Kidney capillary endothelial cell (primary cell): ENCODE measurements at regions not wholly inside any gene's neighbourhood (a gene's known extent, or its start where the extent isn't known, plus 50 kb on each side); places are given as distances from the start of the nearest gene placed in this dataset.

Experiments used
- DNase-seq: peaks from one replicate; pipeline ENCODE4 v3.0.0-alpha.2; 2018; ENCODE audit warnings: low spot score

- DNase-seq = no peak
Measured at GRCh38 chr7:40923626-40924025, 779.3 kb downstream of the INHBA start.

- no peak for DNase-seq
Measured at GRCh38 chr7:40922316-40922670, 780.6 kb downstream of the INHBA start.

GRCh38 chr7:40921589-40922315 is 781.1 kb downstream of the INHBA start:
- no peak for DNase-seq

DNA sequence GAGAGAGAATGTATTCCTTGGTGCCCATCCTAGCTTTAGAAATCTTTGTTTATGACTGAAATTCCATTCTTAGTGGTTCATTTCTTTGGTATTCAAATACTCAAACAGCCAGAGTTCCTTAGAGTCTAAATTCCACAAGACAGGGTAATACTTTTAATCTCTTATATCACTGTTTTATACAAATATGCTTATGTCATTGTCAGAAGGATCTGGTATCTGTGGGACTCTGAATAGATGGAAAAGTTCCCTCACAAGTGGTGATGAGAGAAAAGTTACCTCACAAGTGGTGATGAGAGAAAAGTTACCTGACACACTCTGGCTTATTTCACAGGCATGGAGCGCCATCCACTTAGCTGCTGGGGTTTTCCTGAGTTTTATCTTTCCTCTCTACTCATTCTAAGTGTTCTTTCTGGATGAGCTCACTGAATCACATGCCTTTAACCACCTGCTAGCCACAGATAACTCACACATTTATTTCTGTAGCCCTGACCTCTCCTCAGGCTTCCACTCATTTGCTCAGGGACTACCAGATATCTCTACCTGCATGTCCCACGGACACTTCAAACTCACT is 784.0 kb downstream of the SUGCT start:
- no peak for DNase-seq

GRCh38 chr7:40916813-40917212 is 782.0 kb downstream of the SUGCT start:
- DNase-seq = no peak

DNA sequence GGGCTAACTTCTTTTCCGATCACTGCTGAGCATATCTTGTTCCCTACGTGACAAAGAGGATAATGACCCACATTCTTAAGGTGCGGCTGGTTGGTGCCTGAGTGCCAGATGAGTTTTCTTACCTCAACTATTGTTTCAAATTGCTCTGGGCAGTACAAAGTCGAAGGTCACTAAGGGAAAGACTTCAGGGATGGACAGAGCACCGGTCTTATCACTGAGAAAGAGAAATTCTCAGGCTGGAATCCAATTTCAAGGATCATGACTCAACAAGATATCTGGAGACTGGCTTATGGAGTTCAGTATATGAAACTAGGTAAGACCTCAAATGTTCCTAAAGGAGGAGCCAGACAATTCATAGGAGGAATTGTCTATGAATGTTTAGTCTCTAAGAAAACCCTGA is 780.3 kb downstream of the SUGCT start:
- no peak for DNase-seq
